Right lobe of liver (tissue), 4 donors: ENCODE measurements at regions not wholly inside any gene's neighbourhood (a gene's known extent, or its start where the extent isn't known, plus 50 kb on each side); places are given as distances from the start of the nearest gene placed in this dataset.

Experiments
- CTCF ChIP-seq, 4 donors: fragments of 200-600 bp in 3 of 4; fragments of 450-650 bp in 1 of 4; IDR thresholded peaks; one replicate each; pipeline versions ENCODE4 v1.5.1 to v1.8.0; 2016 to 2022; ENCODE audit warnings: antibody characterized with exemption in 4 of 4, mild to moderate bottlenecking in 2 of 4
- POLR2A ChIP-seq: fragments of 450-650 bp; IDR thresholded peaks from one replicate; pipeline ENCODE4 v1.6.1; 2017; ENCODE audit warnings: antibody characterized with exemption, mild to moderate bottlenecking
- donor health status: DM: no; HTN: no; CAD: no.
- donor health status: DM: no; HTN: no; CAD: no.
- donor health status: DM: no; HTN: yes; CAD: no.

DNA sequence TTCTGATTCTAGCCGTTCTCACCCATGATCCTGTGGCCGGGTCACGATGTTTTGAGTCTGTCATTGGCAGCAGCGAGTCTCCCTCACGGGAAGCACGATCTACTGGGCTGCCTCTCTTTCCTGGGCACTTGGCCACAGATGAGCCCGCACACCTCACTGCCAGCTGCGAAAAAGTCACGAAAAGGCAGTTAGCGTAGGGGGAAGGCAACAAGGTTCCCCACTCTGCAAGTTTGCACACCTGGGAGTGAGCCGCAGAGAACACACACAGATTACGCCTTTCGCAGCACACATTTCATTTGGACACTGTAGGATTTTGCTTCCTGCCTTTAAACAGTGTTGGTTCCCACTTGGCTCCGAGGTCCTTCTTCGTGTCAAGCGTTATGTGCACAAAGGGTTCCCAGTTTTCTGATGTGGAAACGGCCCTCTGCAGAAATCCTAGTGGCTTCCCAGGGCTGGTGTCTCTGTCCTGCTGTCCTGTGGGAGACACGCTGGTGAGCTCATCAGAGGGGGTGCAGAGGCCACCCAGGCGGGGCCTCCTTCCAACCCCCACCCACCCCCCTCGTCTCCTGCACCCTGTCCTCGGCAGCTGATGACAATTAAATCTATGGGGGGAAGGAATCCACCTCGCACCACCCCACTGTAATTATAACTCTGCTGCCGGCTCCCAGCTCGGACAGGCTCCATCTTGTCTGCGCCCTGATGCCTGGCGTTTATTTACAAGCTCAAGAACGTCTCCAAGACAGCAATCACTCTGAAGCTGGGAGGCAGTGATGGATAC, 157.3 kb upstream of the SALL3 start:
- TF ChIP-seq POLR2A (no peak), CTCF (IDR thresholded peaks at IDR 0.05) (no peak)
